ENCODE measurements at regions not wholly inside any gene's neighbourhood (a gene's known extent, or its start where the extent isn't known, plus 50 kb on each side); places are given as distances from the start of the nearest gene placed in this dataset.

DNA sequence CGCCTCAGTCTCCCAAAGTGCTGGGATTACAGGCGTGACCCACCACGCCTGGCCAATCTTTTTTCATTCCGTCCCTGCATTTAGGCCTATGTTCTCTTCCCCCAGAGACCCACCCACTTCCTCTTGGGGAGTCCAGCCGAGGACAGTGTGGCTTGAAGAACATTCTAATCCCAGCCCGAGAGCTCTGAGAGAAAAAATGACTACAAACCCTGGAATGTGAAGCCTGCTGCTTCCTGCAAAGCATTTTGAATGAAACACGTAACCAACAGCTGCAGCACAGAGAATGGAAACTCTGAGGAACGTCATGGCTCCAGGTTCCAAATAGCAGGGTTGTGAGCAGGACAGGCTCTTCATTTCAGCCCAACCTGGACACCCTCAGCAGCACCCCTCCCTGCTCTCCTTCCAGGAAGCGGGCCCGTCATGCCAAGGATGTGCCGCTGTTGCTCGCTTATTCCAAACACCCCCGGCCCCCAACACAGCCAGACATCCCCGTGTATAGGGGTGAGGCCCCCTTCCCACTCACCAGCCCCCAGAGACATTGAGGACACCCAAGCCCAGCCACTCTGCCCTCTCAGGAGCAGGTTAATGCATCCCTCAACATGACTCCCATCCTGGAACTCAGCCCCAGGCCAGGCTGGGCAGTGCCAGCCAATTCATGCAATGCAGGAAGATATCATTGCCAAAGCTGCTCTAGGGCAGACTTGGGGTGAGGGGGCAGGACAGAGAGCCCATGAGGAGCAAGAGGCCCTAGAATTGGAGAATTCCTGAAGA, 139.8 kb downstream of the ZFP36L2 start:
- DNase-seq (ENCODE audit: low read depth) = no peak

DNA sequence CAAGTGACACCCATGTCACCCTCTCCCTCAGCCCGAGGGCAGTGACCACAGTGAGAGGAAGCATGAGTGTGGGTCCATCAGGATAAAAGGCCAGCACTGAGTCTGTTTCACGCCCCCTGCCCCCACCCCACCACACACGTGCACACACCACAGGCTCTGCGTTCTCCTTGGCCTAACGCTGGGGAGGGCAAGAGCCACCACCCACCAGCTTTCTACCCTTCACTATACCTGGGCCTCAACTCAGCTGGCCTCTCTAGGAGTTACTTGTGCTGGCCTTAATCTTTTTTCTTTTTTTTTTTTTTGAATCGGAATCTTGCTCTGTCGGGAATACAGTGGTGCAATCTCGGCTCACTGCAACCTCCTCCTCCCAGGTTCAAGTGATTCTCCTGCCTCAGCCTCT, 140.5 kb downstream of the ZFP36L2 start:
- no peak for DNase-seq (ENCODE audit: low read depth)

DNA sequence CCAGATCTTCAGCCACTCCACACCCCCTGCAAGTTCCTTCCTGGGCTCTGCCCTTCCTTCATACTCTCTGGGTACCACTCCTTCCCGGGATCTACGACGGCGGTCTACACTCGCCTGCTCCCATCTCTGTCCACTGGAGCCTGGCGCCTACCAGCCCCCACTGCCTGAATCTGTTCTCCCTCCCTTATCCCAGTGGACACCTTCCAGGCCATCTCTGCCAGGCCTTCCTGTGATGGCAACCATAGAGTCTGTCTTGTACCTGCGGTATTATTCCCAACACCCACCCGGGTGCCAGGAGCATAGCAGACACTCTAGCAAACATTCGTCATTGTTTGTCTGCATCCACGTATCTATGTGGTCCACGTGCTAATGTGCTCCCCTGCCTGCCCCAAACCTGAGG, 140.9 kb downstream of the ZFP36L2 start:
- DNase-seq (ENCODE audit: low read depth) = no peak

DNA sequence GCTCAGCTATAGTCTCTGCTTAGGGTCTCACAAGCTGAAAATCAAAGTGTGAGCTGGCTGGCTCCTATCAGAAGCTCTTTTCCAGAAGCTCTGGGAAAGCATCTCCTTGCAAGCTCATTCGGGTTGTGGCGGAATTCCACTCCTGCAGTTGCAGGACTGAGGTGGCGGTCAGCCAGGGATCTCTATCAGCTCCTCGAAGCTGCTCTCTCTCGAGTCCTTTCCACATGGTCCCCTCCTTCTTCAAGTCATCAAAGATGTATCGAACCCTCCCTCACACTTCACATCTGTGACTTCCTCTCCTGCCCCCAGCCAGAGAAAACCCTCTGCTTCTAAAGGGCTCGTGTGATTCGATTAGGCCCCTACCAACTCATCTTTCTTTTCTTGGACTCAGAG, 141.7 kb downstream of the ZFP36L2 start:
- no peak for DNase-seq (ENCODE audit: low read depth)

DNA sequence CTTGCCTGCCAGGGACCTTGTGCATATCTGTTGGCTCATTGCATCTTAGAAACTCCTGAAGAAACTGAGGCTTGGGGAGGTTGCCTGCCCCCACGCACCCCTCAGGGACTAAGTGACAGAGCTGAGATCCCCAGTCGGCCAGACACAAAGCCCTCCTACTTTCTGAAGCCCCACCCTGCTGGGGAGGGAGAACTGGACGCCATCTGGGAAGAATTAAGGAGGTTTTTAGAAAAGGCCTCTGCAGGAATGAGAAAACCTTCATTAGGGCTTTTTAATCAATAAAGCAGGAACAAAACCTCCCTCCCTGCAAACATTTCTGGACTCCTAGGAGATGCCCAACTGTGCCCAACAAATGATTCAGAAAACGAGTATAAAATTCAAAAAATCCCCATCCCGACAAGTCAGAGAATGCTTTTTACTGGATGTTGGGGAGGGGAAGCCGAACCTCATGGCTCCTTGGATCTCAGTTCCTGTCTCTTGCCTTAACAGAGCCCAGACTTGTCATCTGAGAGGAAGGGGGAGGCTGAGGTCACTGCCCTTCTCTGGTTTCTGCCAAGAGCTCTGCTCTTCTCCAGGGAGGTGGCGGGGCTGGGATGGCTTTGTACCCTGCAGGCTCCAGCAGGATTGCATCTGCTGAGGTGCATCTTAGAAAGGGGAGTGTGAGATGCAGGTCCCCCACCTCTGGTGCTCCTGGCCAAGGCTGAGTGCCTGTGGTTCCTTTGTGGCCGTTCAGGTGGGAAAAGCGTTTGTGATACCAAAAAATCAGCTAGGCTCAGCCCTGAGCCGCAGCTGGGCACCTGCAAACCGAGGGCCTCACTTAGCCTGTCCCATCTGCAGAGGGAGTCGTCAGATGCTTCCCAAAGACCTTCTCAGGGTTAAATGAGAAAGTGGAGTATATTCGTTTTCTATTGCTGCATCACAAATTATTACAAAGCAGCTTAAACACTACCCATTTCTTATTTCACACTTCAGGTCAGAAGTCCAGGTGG, 142.4 kb downstream of the ZFP36L2 start:
- no peak for DNase-seq (ENCODE audit: low read depth)

DNA sequence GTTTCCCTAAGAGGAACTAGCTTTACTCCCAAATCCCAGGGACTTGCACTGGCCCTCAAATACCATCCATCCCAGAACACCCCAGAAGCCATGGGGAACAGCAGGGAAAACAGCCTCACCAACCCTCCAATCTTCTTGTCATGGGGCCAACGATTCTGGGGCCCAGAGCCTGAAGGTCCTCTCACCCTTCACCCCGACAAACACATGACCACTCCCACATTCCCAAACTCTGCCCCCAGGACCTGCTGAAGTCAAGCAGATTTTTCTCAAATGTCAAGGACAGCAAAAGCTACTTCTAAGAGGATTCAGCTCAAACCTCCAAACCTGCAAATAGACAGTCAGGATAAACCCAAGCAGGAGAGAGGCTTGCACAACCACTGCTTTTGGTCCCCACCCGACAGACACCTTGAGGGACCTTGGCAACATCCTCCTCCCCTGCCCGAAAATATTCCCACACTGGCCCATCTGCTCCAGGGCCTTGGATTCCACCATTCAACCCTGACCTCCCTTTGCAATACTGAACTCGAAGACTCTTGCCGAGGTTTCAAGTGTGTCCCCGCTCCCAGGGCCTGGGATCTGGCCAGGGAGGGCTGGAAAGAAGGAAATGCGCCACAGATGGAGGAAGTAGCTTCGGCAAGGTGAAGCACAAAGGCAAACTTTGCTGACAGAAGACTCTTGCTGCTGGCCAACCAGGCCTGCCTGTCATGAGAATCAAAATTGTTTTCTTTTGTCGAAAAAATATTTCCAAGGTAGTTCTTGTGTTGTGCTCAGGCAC, 143.3 kb downstream of the ZFP36L2 start:
- no peak for DNase-seq (ENCODE audit: low read depth)

DNA sequence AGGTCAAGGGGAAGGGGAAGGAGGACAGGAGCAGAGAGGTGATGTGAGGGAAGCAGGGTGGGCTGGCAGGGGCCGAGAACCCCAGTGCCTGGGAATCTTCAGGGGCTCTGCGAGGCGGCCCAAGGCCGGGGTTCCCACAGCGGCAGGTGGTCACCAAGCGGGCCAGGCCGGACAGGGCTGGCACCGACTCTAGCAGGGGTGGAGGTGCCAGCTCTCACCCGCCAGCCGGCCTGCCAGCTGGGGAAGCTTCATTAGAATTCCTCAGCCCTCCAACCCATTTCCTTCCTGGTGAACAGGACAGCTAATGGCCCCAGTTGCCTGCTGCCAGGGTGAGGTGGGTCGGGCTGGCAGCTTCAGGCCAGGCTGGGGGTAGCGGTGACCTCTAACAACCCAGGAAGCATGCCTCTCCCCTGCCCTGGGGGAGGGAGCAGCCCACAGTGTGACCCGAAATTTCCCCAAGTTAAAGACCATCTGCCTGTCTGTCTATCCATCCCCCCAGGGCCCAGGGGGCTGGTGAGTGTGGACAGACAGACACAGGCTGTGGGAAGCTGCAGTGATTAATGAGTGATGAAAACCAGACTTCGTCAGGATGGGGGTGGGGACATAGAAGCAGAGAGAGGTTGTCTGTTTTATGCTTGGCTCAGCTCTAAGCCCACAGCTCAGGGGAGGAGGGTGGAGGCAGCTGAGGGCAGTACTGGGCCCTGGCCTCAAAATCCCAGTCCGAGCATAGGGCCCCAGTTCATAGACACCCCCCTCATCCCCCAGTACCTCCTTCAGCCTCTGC, 144.1 kb downstream of the ZFP36L2 start:
- DNase-seq (ENCODE audit: low read depth) = no peak

DNA sequence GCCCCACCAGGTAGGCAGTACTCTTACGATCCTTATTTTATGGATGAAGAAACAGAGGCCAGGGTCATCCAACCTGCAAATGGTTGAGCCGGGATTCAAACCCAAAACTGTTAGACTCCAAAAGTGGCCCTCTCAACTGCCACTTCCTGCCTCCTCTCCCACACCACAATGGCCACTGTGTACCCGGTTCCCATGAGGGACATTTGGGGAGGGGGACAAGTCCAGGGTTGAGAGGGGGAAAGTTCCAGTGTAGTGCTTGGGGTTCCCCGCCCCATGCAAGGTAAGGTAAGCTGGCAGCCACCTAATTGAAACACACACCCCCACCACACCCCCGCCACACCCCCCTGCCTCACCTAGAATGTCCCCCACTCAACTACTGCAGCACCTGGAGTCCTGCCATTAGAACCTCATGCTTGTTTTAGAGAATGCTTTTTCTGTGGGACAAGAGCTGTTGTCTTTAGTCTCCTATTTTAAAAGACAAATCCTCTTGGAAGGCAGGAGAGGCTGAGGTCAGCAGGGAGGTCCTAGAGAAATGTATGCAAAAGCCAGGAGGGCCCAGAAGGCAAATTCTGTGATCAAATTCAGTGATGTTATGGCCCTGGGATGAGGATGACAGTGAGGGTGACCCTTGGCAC, 145.2 kb downstream of the ZFP36L2 start:
- no peak for DNase-seq (ENCODE audit: low read depth)

DNA sequence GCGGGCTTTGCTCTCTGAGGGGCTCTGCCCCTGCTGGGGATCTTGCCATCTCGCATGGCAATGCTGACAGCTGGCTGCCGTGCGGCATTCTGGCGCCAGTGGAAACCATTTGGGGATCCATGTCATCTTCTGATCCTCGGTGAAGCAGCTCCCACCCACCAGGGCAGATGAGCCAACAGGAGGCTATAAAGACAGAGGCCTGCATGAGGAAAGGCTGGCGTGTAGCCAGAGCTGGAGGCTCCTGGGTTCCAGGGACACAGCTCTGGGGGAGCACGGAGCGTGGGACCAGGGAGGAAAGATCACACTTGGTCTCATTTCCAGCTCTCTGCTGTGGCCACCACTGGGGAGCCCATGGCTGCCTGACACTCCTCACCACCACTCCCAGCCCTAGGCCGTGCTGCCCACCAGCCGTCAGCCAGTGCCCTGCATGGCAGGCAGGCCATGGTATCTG, 145.8 kb downstream of the ZFP36L2 start:
- no peak for DNase-seq (ENCODE audit: low read depth)

DNA sequence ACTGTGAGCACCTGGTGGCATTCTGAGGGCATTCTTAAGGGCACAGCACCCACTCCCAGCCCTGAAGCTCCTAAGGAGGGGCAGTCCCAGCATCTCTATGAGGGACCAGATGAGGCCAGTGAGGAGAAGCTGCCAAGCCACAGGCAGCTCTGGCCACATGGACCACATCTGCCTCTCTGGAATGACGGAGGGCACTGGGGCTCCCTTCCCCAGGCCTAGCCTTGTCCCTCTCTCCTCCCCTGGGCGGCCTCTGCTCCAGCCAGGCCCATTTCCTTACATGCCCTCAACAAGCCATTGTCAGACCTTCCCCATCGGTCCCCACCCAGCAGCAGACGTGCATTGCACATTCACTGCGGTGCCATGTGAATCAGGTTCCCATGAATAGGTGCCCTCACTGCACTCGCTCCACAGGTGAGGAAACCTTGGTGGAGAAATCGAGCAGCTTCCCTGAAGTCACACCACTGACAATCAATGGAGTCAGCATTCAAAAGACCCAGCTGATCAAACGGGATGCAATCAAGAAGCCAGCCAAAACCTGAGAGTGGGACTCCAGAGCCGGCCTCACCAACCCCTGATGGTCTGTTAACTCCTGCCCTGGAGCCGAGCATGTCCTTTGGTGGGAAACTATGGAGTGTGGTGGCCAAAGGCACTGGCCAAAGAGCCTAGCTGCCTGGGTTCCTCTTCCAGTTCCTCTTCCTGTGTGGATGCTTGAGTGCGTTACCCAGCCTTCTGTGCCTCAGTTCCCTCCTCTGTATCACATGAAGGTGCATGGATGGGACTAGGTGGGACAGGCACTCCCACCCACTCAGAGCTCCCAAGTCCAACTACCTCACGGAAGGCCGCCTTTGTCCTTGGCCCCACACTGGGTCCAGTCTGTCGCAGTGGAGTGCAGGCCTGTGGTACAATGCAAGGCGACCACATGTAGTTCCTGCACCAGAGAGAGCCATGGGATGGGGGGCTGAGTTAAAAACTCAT, 147.3 kb downstream of the ZFP36L2 start:
- no peak for DNase-seq (ENCODE audit: low read depth)

DNA sequence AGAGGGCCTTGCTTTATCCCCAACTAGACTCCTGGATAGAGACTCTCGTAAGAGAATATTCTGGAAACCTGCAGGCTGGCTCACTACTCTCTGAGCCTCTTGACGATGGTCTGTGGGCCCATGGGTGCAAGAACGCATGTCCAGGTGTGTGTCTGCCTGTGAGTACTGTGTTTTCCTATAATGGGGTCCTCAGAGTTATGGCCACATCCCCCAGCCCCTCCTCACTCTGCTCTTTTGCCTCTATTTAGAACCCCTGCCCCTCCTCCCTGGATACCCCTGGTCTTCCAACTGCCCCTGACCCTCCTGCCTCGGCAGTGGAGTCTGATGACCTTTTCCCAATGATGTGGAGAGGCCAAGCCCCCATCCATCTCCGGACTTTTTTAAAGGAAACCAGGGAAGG, 148.1 kb downstream of the ZFP36L2 start:
- no peak for DNase-seq (ENCODE audit: low read depth)

DNA sequence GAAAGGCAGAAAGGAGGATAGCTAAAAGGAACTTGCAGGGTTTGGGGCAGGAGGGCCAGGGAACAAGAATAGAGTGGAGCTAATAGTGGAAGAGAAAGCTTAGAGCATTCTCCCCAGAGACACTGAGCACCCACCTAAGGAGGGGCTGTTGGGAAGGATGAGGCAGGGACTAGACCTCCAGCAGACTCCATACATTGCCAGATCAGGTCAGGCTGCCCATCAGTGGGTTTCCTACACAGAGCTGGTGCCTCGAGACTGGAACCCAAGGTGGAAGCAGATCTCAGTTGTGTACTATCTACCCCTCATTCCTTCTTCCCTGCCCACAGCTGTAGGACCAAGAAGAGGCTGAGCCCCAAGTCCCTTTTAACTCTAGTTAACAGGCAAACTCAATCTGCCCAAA, 148.5 kb downstream of the ZFP36L2 start:
- no peak for DNase-seq (ENCODE audit: low read depth)

DNA sequence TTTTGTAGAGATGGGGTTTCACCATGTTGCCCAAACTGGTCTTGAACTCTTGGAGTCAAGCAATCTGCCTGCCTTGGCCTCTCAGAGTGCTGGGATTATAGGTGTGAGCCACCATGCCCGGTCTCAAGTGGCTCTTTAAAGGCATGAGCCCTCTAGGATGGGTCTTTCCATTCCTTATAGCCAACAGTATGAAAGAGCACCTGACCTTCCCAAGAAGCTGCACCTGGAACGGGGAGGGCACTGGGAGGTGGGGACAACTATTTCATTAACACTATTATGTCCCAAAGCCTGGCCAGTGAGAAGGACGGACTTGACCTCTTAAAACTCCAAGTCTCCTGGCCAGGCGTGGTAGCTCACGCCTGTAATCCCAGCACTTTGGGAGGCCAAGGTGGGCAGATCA, 149.7 kb downstream of the ZFP36L2 start:
- no peak for DNase-seq (ENCODE audit: low read depth)

DNA sequence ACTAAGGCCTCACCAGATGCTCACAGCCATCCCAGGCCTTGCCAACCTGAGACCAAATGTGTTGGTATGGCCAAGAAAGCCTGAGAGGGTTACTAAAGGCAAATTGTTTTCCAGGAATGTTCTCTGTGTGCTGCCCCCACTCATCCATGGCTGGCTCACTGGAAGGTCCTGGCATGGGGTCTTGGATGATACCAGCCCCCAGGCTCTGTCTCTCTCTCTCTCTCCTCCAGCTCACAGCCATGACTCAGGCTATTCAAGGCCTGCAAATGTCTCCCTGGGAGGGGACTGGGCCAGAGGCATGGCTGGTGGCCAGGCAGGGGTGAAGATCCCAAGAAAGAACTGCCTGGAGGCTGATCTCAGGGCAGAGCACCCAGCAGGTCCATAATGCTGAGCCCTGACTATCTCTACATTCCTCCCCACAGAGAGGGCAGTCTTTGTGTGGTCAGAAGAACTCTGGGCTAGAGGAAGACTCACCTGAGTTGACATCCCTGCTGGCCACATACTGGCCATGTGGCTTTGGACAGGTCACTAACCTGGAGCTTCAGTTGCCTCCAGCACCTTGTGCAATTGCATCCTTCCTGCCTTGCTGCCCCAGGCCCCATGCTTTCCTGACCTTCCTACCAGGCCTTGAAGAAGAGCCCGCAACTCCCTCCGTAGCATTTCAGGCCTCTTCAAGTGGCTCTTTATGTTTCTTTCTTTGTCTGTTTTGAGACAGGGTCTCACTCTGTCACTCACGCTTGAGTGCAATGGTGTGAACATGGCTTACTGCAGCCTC, 150.4 kb downstream of the ZFP36L2 start:
- DNase-seq (ENCODE audit: low read depth) = no peak

DNA sequence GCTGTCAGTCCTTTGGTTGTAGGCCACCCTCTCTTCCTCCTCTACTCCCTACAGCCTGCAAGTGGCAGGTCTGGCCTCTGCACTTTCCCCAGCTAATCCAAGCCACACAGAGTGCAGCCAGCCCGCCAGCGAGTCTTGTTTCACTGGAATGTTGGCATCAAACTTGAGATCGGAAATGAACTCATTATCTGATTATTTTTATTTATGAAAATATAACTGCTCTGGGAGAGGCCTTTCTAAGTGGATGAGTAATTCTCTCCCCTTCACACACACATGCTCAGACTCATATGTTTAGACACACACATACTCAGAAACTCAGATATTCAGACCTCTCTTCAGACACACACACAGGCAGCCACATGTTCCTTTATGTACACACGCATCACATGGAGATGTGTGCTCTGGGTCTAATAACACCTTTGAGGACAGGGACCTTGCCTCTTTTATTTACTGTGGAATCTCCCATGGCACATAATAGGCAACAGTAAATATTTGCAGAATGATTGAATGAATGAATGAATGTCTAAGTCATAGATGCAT, 151.3 kb downstream of the ZFP36L2 start:
- no peak for DNase-seq (ENCODE audit: low read depth)

DNA sequence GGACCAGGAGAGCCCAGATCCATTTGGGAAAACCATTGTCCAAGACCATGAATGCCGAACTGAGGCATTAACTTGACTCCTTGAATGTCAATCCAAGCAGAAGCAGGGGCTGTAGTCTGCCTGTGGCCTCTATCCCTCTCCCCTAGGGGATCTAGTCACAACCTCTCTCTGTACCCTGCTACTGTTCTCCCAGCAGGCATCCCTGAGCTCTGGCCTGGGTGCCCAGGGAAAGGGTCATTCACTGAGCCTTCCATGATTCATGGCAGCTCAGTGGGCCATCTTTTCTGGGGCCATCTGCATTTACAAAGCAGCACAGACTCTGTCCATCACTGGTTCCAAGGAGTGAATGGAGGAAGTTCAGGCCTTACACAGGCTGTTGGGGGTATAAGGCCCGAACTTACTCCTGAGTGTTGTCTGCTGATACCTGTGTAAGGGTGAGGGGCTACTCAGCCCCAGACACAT, 151.8 kb downstream of the ZFP36L2 start:
- no peak for DNase-seq (ENCODE audit: low read depth)

DNA sequence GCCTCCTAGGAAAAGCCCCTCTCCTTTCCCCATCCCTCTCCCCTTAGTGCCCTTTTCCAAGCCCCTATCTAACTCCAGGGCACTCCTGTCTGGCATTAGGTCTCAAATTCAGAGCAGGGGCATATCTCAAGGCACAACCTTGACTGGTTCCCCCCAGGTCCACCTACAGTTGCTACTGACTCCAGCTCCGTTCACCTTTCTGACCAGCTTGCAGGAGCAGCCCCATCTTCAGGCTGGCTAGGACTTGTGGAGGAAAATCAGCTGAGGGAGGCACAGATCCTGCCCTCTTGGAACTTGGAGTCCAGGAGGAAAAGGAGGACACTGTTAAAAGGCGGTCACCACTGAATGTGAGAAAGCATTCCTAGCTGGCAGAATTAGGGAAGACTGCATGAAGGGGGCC, 152.4 kb downstream of the ZFP36L2 start:
- DNase-seq (ENCODE audit: low read depth) = no peak

DNA sequence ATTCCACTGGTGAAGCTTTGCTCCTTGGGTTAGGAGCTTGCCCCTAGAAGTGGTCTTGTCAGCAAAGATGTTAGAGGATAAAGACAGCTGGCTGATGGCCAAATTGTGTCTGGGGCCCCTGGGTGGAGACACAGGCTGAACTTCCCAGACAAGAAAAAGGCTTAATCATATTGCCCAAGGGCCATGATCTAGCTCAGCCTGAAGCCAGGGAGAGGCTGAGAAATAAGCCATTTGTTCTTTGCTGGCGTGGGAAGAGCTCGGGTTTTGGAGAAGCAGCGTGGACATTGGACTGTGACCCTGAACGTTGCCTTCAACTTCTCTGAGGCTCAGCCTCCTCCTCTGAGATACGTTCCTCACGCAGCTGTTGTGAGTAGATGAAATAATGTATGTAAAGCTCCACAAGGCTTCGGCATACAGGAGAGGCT, 153.0 kb downstream of the ZFP36L2 start:
- DNase-seq (ENCODE audit: low read depth) = no peak
